AG04450 (cell line): ENCODE measurements at regions not wholly inside any gene's neighbourhood (a gene's known extent, or its start where the extent isn't known, plus 50 kb on each side); places are given as distances from the start of the nearest gene placed in this dataset.
A peak's percentile ranks its signal among the peaks of the same experiment; 100 is the strongest.

ENCODE experiments used
- CTCF ChIA-PET: fragments of 300-600, 350-600 bp; formaldehyde crosslinking; extraction: SDS; loops from one replicate; lab custom pipeline; 2022; ENCODE audit warnings: antibody characterized with exemption, inconsistent platforms; lab: Charles Lee
- POLR2A ChIA-PET: fragments of 350-600 bp; formaldehyde crosslinking; extraction: SDS; loops from one replicate; lab custom pipeline; 2021; ENCODE audit warnings: antibody characterized with exemption, inconsistent platforms; lab: Yijun Ruan, JAX
- DNase-seq: peaks from one replicate; pipeline ENCODE4 v3.0.0-alpha.2; 2011; ENCODE audit warnings: low read depth, low spot score
- H3K27ac ChIP-seq: one replicate; pipeline ENCODE4 v1.5.1; 2012; ENCODE audit warnings: low read depth, low read length, control low read depth
- H3K27me3 ChIP-seq: one replicate; pipeline ENCODE4 v1.6.0; 2012; ENCODE audit warnings: low read length; ENCODE audit not compliant: control insufficient read depth, insufficient read depth
- H3K4me3 ChIP-seq: 2 replicates; pipeline ENCODE4 v1.5.1; 2011; ENCODE audit warnings: mild to moderate bottlenecking, low read depth, low read length, control low read depth
- H3K9me3 ChIP-seq: 2 replicates; pipeline ENCODE4 v1.5.1; 2012; ENCODE audit warnings: low read length; ENCODE audit not compliant: control insufficient read depth, insufficient read depth
- CTCF ChIP-seq: IDR thresholded peaks from 2 replicates; pipeline ENCODE4 v1.5.1; 2011; ENCODE audit warnings: low read depth, low read length, control low read depth, inconsistent platforms

- no peak overlapping the region for H3K27ac ChIP-seq
- ChIA-PET CTCF (no interaction called here), POLR2A (no interaction called here)
- H3K4me3 ChIP-seq = no peak overlapping the region
- TF ChIP-seq CTCF = no peak
- H3K9me3 ChIP-seq = no peaks in the 10 kb centered on the region; the same call in 1 of the 2 replicates
- H3K27me3 ChIP-seq = no peaks in the 10 kb centered on the region
- no peak for DNase-seq
Measured at GRCh38 chr4:126247409-126247808, 932.7 kb downstream of the FAT4 start.

GRCh38 chr4:126250006-126250405, 935.3 kb downstream of the FAT4 start:
- H3K4me3 ChIP-seq = no peak overlapping the region
- TF ChIP-seq CTCF = no peak
- no peak overlapping the region for H3K27ac ChIP-seq
- POLR2A ChIA-PET = no interaction called here
- no peaks in the 10 kb centered on the region for H3K27me3 ChIP-seq
- no peaks in the 10 kb centered on the region; the same call in 1 of the 2 replicates for H3K9me3 ChIP-seq
- no peak for DNase-seq
- CTCF ChIA-PET = no interaction called here

- ChIA-PET CTCF (no interaction called here), POLR2A (no interaction called here)
- DNase-seq = no peak
- H3K27ac ChIP-seq = no peak overlapping the region
- H3K27me3 ChIP-seq = no peaks in the 10 kb centered on the region
- no peaks in the 10 kb centered on the region; the same call in 1 of the 2 replicates for H3K9me3 ChIP-seq
- no peak overlapping the region for H3K4me3 ChIP-seq
- TF ChIP-seq CTCF = no peak
Measured at GRCh38 chr4:126251169-126251568, 936.4 kb downstream of the FAT4 start.

GRCh38 chr4:126262665-126263064, 947.9 kb downstream of the FAT4 start:
- CTCF ChIA-PET = no interaction called here
- Histone ChIP-seq H3K4me3 (no peak overlapping the region), H3K27me3 (no peaks in the 10 kb centered on the region), H3K9me3 (no peaks in the 10 kb centered on the region), H3K27ac (no peak overlapping the region)
- 0 out of 2 replicates have a peak, but pooled peaks have one; percentile 8 for TF ChIP-seq CTCF
- POLR2A ChIA-PET = no interaction called here
- no peak for DNase-seq

GRCh38 chr4:126264839-126265238, 950.1 kb downstream of the FAT4 start:
- H3K27me3 ChIP-seq = no peaks in the 10 kb centered on the region
- no peak for DNase-seq
- TF ChIP-seq CTCF = no peak
- no peak overlapping the region for H3K27ac ChIP-seq
- H3K9me3 ChIP-seq = no peaks in the 10 kb centered on the region
- ChIA-PET CTCF (interaction anchor here (0.8 kb wide), 1 partner anchor 952 kb away, joined by 4 read pairs; no protein-coding TSS in a partner anchor), POLR2A (no interaction called here)
- no peak overlapping the region for H3K4me3 ChIP-seq
